SIG-M5 treated with dmso at 0.1 percent for 504 hours (cell line): ENCODE measurements at regions not wholly inside any gene's neighbourhood (a gene's known extent, or its start where the extent isn't known, plus 50 kb on each side); places are given as distances from the start of the nearest gene placed in this dataset.

ENCODE experiments used
- DNase-seq: peaks from one replicate; lab custom pipeline; 2025; ENCODE audit not compliant: unreplicated experiment; lab: John Stamatoyannopoulos, UW

DNA sequence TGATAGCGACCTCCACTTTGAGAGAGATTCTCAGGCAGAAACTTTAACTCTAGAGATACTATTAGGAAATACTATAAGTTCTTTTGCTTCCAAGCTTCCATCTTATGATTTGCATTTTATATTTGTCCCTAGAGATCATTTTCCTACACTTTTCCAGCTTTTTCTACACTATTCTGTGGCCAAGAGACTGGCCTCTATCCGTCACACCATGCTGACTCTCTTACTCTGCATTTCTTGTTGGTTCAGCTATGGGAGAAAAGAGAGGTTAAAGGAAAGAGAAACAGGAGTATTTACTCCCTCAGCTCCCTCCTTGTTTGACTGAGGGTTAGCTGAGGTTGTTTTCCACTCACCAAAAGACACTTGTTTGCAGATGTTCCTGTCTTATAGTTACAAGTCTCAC, 665.6 kb upstream of the CXADR start:
- no peak for DNase-seq

DNA sequence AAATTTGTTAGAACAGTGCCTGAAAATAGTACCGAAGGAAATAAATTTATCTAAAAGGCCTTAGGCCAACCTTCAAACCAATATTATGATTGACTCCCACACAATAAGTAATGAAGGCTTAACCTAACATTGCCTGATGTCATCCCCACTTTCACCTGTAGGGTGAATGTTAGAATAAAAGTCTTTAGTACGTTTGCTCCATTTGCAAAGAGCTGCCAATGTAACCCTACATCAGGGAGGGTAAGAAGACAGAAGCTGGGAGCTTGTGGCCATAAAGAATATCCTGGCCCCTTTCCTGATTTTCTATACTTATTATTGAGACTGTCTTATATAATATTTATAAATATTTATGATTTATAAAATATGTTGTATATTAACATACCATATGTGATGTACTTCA, 661.8 kb upstream of the CXADR start:
- no peak for DNase-seq

DNA sequence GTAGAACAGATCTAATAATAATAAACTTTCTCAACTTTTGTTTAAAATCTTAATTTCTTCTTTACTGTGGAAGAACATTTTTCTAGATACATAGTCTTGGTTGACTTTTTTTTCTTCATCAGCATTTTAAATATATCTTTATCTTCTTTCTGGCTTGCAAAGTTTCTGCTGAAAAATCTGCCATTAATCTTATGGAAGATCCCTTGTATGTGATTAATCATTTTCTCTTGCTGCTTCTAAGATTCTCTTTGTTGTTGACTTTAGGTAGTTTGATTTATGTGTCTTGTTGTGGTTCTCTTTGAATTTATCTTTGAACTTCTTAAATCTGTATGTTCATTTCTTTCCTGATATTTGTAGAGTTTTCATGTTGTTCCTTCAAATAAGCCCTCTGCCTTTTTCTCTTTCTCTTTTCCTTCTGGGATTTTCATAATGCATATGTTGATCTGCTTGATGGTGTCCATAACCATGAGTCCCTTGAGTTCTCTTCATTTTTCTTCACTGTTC, 657.6 kb upstream of the CXADR start:
- DNase-seq: no peak

DNA sequence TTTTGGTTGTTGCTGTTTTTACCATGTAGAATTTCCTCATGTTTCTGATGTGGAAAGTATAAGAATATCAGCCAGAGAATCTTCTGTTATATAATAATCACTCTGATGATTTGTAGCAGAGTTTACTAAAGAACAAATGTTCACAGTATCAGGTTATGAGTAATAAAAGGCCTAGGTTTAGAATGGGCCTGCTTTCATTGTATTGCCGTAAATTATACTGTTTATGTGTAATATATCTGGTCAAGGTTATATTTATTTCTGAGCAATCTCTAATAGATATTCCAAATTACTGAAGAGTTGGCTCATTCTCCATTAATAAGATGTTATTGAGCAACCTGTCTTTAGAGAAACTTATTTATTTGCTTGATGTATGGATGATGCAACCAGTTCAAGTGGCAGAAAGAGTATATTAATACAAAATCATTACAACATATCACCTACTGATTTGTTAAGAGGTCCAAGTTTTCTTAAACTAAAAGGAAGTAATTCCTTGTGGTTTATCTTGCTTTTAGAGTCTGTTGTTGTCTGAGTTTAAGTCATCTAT, 649.4 kb upstream of the CXADR start:
- DNase-seq: peak; percentile 90

DNA sequence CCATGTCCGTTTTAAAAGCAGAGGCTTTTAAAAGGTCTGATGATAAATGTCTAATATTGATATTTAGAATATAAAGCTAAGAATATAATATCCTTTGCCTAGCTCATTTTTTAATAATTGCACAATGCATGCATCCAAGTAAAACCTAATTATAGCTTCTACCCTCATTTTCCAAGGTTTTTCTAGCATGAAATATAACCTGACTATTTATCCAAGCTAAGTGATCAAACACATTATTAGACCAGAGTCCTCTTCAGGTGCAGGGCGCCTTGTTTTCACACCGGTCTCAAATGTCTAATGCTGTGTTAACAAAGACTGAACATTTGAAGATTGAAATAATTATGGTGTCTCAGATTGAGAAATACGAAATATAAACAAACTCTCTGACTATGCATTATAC, 648.9 kb upstream of the CXADR start:
- no peak for DNase-seq

GRCh38 chr21:16865632-16866031, 647.2 kb upstream of the CXADR start:
- no peak for DNase-seq

- no peak for DNase-seq
Measured at GRCh38 chr21:16866851-16867250, 646.0 kb upstream of the CXADR start.

- DNase-seq: peak; percentile 70
Measured at GRCh38 chr21:16870103-16870502, 642.7 kb upstream of the CXADR start.

DNA sequence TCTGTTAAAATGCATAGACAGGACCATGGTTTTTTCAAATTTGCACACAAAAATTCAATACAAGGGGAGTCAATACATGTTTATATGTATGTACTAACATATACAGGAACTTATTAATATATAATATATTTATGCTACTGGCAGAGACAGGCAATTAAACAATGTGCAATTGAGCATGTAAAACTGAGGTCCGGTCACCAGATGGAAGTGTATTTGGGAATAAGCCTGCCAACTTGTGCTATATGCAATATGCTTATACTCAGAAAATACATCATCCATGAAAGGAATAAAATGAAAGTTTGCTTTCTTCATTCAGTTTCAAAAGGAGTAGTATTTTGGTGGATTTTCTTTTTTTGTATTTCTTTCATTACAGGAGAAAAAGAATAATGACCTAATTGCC, 640.2 kb upstream of the CXADR start:
- no peak for DNase-seq

DNA sequence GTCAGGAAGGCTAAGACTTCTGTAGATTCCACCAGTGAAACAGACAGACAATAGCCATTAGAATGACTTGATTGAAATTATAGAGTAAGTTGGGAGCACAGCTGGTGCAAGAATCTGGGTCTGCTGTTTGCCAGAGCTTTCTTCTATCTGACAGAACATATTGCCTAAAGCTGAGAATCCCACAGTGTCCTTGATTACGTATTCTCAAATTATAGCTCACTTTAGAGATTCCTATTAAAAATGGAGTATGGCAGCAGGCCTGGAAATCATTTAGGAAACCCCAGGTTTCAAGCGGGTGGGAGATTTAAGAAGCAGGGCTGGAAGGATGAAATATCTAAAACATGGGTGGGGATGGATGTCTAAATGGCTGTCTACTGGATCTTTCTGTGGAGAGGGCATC, 639.7 kb upstream of the CXADR start:
- no peak for DNase-seq

DNA sequence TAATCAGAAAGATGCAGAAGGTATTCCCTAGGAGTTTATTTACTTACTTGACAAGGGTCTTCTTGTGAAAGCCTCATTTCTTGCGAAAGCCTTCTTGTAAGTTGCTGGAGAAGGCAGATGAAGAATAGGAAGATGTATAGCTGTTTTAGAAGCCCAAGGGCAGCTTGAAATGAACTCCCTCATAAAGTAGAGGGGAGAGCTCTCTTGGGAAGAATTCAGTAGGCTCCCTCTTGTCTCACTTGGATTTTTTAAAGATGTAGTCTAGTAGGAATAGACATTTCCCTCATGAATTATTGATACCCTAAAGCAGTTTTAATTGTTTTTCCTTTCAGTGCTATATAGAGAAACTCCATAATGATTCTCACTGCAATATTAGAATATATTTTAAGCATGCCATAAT, 639.2 kb upstream of the CXADR start:
- no peak for DNase-seq

DNA sequence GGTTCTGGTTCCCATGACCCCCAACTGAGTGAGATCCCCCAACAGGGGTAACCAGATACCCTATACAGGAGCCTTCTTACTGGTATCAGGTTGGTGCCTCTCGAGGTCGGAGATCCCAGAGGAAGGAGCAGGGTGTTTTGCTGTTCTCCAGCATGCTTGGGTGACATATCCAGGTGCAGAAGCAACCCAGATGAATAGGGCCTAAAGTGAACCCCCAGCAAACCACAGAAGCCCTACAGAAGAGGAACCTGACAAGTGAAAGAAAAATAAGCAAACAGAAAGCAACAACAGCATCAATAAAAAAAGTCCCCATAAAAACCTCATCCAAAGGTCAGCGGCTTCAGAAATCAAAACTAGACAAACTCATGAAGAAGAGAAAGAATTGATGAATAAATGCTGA, 633.4 kb upstream of the CXADR start:
- no peak for DNase-seq

DNA sequence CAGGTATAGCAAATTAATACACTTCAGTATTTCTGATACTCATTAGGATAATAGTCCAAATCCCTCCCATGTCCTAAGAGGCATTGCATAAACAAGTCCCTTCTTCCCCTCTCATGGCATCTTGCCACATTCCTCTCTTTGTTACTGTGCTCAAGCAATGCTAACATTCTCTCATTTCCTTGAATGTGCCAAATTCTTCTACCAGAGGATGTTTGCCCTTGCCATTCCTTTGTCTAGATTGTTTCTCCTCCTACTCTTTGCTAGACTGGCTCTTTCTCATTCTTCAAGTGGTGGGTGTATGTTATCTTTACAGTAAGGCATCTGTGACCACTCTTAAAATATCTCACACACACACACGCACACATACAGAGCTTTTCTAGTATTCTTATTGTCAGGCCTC, 621.0 kb upstream of the CXADR start:
- no peak for DNase-seq

GRCh38 chr21:16900685-16901084, 612.2 kb upstream of the CXADR start:
- no peak for DNase-seq

DNA sequence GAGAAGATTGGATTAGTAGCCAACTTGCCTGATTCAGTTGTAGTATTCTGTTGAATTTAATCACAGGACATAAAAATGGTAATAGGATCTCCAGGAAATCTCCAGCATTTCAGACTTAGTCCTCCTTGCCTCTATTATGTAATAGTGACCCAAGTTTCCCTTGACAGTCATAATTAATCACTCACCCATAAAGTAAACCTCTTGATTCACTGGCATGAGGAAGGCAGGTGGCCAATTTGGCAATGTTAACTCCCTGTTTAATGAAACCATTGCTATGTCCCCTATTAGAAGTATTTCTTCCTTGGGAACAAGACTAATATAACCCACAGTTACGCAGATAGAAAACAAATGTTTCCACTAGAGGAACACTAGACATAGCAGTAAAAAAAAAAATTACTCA, 604.8 kb upstream of the CXADR start:
- no peak for DNase-seq

DNA sequence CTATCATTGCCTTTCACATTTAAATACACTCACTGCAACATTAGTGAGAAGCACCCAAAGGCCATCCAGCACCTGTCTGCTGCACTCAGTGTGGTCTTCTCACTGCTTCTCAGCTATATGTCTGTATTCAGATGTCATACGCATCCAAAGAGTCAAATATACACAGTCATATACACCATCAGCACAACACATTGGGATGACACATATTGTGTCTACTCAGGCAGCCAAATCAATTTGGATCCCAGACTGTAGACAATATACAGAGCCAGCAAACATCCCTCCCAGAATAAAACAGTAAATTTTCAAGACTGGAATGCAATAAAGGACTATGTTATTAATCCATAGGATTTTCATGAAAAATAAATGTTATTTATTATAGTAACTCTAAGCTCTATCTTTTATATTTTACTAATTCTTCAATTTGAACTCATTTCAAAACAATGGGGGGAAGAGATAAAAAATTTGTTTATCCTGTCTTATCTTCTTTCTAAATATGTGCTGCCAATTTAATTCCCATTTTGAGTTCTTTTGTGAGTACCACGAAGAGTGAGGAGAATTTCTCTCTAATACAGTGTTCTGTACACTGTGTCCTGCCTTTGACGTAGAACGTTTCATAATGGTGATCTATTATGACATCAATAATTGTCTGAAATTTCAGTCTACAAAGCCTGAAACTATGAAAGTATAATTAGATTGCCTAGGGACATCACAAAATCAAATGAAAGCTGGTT, 602.2 kb upstream of the CXADR start:
- DNase-seq: no peak

DNA sequence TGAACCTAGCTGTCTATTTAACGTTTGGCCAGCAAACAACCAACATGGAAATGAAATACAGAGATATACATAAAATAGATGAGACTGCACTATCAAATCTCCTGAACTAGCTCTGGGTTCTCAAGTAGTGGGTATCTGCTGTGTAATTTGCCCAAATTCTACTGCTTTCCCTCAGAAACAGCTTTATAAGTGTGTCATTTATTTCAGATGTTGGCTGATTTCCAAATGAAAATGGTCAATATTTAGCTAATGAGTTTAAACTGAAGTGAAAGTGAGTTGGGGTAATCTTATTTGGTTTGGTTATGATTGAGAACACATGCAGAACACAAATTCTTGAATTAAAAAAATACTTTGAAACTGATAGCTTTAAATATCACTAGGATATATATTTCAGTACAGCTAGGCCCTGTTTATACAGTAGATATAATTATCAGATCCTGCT, 601.7 kb upstream of the CXADR start:
- DNase-seq: no peak

DNA sequence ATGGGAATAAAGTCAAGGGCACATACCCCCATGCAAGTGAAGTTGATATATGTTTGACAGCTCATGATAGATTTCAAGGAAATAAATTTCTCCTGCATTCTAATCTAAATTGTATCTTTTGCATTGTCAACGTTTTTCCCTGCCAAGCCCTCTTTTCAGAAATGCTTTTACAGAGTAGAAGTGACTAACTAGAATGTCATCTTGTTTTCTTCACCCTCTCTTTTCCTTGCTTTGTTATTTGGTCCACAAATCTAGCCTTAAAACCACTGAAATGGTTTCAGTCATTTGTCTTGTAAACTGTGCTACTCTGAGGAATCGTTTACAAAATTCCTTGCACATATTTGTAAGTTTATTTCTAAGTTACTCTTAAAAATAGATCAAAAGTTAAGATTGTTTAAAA, 600.8 kb upstream of the CXADR start:
- DNase-seq: no peak

GRCh38 chr21:16913010-16913409, 599.8 kb upstream of the CXADR start:
- no peak for DNase-seq

GRCh38 chr21:16928439-16928838, 584.4 kb upstream of the CXADR start:
- DNase-seq: no peak

DNA sequence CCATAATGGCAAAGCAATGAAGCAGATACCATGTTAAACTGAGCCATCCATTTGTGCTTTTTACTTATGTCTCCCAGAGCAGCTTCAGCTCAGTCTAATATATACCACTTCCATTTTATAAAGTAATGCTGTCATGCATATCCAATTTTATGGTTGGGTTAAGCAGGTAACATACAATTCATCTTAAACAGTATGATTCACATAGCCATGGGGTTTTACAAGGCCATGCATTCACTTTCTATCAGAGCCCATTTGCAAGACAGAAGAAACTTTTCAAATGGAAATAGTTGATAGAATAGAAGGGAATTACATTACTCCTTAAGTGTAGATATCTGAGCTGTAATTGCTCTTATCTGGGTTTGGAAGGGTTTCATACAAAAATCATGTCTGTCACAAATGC, 580.5 kb upstream of the CXADR start:
- no peak for DNase-seq

DNA sequence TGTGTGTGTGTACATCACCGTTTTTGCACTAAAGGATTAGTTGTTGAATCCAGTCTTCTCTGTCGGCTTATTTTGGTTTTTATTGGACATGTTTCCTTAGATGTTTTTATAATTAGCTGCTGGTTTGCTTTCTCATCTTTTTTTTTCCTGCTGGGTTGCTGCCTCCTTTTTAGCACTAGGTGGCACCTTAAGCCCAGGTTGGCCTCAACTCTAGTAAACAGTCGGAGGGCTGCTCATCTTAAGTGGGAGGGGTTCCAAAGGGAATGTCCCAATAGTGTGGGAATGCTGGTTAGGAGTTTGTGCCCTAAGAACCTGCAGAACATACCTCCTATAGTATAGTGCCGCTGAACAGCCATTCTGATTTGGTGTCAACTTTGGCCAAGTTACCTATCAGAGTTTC, 570.1 kb upstream of the CXADR start:
- DNase-seq: no peak

GRCh38 chr21:16943231-16943630, 569.6 kb upstream of the CXADR start:
- no peak for DNase-seq
